ENCODE measurements at regions not wholly inside any gene's neighbourhood (a gene's known extent, or its start where the extent isn't known, plus 50 kb on each side); places are given as distances from the start of the nearest gene placed in this dataset.

- Mint-ChIP-seq H3K4me1 (ENCODE audit: low read depth) (no peaks in the 10 kb centered on the region), H3K4me3 (ENCODE audit: unreplicated experiment) (no peak overlapping the region), H3K9me3 (ENCODE audit: low read depth) (peaks cover 22% of the 10 kb centered on the region), H3K27ac (ENCODE audit: unreplicated experiment) (no peak overlapping the region), H3K27me3 (ENCODE audit: low read depth) (no peaks in the 10 kb centered on the region), H3K36me3 (ENCODE audit: low read depth) (no peaks in the 10 kb centered on the region)
- no peak for TF ChIP-seq CTCF (IDR thresholded peaks at IDR 0.05)
- no peak for DNase-seq (ENCODE audit: low spot score)
Measured at GRCh38 chr7:8314566-8314965, 52.6 kb upstream of the ICA1 start.

- Mint-ChIP-seq H3K9me3 (ENCODE audit: low read depth) (peaks cover 6% of the 10 kb centered on the region), H3K27ac (ENCODE audit: unreplicated experiment) (no peak overlapping the region), H3K36me3 (ENCODE audit: low read depth) (no peaks in the 10 kb centered on the region), H3K4me3 (ENCODE audit: unreplicated experiment) (no peak overlapping the region), H3K27me3 (ENCODE audit: low read depth) (no peaks in the 10 kb centered on the region), H3K4me1 (ENCODE audit: low read depth) (no peaks in the 10 kb centered on the region)
- no peak for DNase-seq (ENCODE audit: low spot score)
- no peak for TF ChIP-seq CTCF (IDR thresholded peaks at IDR 0.05)
Measured at GRCh38 chr7:8319115-8319514, 57.1 kb upstream of the ICA1 start.

- no peak overlapping the region for H3K4me3 Mint-ChIP-seq (ENCODE audit: unreplicated experiment)
- H3K9me3 Mint-ChIP-seq (ENCODE audit: low read depth): peaks cover 6% of the 10 kb centered on the region
- TF ChIP-seq CTCF (IDR thresholded peaks at IDR 0.05): no peak
- H3K4me1 Mint-ChIP-seq (ENCODE audit: low read depth): no peaks in the 10 kb centered on the region
- H3K36me3 Mint-ChIP-seq (ENCODE audit: low read depth): no peaks in the 10 kb centered on the region
- H3K27me3 Mint-ChIP-seq (ENCODE audit: low read depth): no peaks in the 10 kb centered on the region
- no peak for DNase-seq (ENCODE audit: low spot score)
- no peak overlapping the region for H3K27ac Mint-ChIP-seq (ENCODE audit: unreplicated experiment)
Measured at GRCh38 chr7:8320174-8320573, 58.2 kb upstream of the ICA1 start.

GRCh38 chr7:8321312-8321711 is 59.3 kb upstream of the ICA1 start:
- no peak for DNase-seq (ENCODE audit: low spot score)
- Mint-ChIP-seq H3K36me3 (ENCODE audit: low read depth) (no peaks in the 10 kb centered on the region), H3K9me3 (ENCODE audit: low read depth) (peaks cover 6% of the 10 kb centered on the region), H3K27ac (ENCODE audit: unreplicated experiment) (no peak overlapping the region), H3K27me3 (ENCODE audit: low read depth) (peaks cover 4% of the 10 kb centered on the region), H3K4me3 (ENCODE audit: unreplicated experiment) (no peak overlapping the region), H3K4me1 (ENCODE audit: low read depth) (no peaks in the 10 kb centered on the region)
- no peak for TF ChIP-seq CTCF (IDR thresholded peaks at IDR 0.05)

GRCh38 chr7:8322667-8323066 is 60.7 kb upstream of the ICA1 start:
- Mint-ChIP-seq H3K27ac (ENCODE audit: unreplicated experiment) (no peak overlapping the region), H3K4me1 (ENCODE audit: low read depth) (no peaks in the 10 kb centered on the region), H3K9me3 (ENCODE audit: low read depth) (peaks cover 6% of the 10 kb centered on the region), H3K4me3 (ENCODE audit: unreplicated experiment) (no peak overlapping the region), H3K27me3 (ENCODE audit: low read depth) (peaks cover 4% of the 10 kb centered on the region), H3K36me3 (ENCODE audit: low read depth) (no peaks in the 10 kb centered on the region)
- TF ChIP-seq CTCF (IDR thresholded peaks at IDR 0.05): no peak
- DNase-seq (ENCODE audit: low spot score): no peak
